ENCODE measurements at regions not wholly inside any gene's neighbourhood (a gene's known extent, or its start where the extent isn't known, plus 50 kb on each side); places are given as distances from the start of the nearest gene placed in this dataset.

- Histone ChIP-seq H3K9me3 (peaks cover 0 to 12% (median 3%) of the 10 kb centered on the region in 4 donors), H3K4me3 (no peak overlapping the region), H3K27ac (no peak overlapping the region), H3K4me1 (peaks cover 0 to 4% (median 0%) of the 10 kb centered on the region in 4 donors), H3K27me3 (no peaks in the 10 kb centered on the region), H3K36me3 (no peaks in the 10 kb centered on the region)
- intact Hi-C loops (cut with DNase I; ENCODE audit: low total_unique reads) = no loop called here
- no peak for DNase-seq
- TF ChIP-seq CTCF (IDR thresholded peaks at IDR 0.05) (no peak), POLR2AphosphoS5 (IDR thresholded peaks at IDR 0.05) (no peak), POLR2A (IDR thresholded peaks at IDR 0.05) (no peak), EP300 (IDR thresholded peaks at IDR 0.05) (no peak)
These were observed 212.3 kb upstream of the SFRP2 start for GRCh38 chr4:154001193-154001592.

GRCh38 chr4:153997516-153997915 is 208.6 kb upstream of the SFRP2 start:
- no peak overlapping the region for H3K4me3 ChIP-seq
- H3K9me3 ChIP-seq = peaks cover 0 to 14% (median 10%) of the 10 kb centered on the region in 4 donors
- H3K27ac ChIP-seq = no peak overlapping the region
- H3K27me3 ChIP-seq = no peaks in the 10 kb centered on the region
- no peaks in the 10 kb centered on the region for H3K4me1 ChIP-seq
- intact Hi-C loops (cut with DNase I; ENCODE audit: low total_unique reads) = no loop called here
- WGBS, 5 donors = 51 to 90% (median 70%) methylated on average over 4 of the region's 4 CpGs
- DNase-seq = no peak
- TF ChIP-seq POLR2A (IDR thresholded peaks at IDR 0.05) (no peak), CTCF (IDR thresholded peaks at IDR 0.05) (no peak), POLR2AphosphoS5 (IDR thresholded peaks at IDR 0.05) (no peak), EP300 (IDR thresholded peaks at IDR 0.05) (no peak)
- H3K36me3 ChIP-seq = no peaks in the 10 kb centered on the region

GRCh38 chr4:153989505-153989904 is 200.6 kb upstream of the SFRP2 start:
- intact Hi-C loops (cut with DNase I; ENCODE audit: low total_unique reads) = no loop called here

GRCh38 chr4:153988492-153989363 is 199.8 kb upstream of the SFRP2 start:
- no peaks in the 10 kb centered on the region for H3K36me3 ChIP-seq
- peak in 1 of 2 donors; percentile 10 for DNase-seq
- TF ChIP-seq CTCF (IDR thresholded peaks at IDR 0.05) = no peak
- no peak for TF ChIP-seq POLR2A (IDR thresholded peaks at IDR 0.05)
- TF ChIP-seq POLR2AphosphoS5 (IDR thresholded peaks at IDR 0.05) = no peak
- no peak for TF ChIP-seq EP300 (IDR thresholded peaks at IDR 0.05)
- intact Hi-C loops (cut with DNase I; ENCODE audit: low total_unique reads) = no loop called here
- H3K9me3 ChIP-seq = no peaks in the 10 kb centered on the region
- H3K27ac ChIP-seq = no peak overlapping the region
- WGBS, 5 donors = 53 to 67% (median 63%) methylated on average over 9 of the region's 9 CpGs
- H3K4me1 ChIP-seq = no peaks in the 10 kb centered on the region
- H3K27me3 ChIP-seq = no peaks in the 10 kb centered on the region
- H3K4me3 ChIP-seq = no peak overlapping the region

More at GRCh38 chr4:153989505-153989904, 200.6 kb upstream of the SFRP2 start:
- DNase-seq = no peak
- H3K27ac ChIP-seq = no peak overlapping the region
- no peaks in the 10 kb centered on the region for H3K36me3 ChIP-seq
- H3K4me1 ChIP-seq = no peaks in the 10 kb centered on the region
- H3K27me3 ChIP-seq = no peaks in the 10 kb centered on the region
- H3K4me3 ChIP-seq = no peak overlapping the region
- no peaks in the 10 kb centered on the region for H3K9me3 ChIP-seq
- no peak for TF ChIP-seq POLR2A (IDR thresholded peaks at IDR 0.05)
- no peak for TF ChIP-seq EP300 (IDR thresholded peaks at IDR 0.05)
- no peak for TF ChIP-seq CTCF (IDR thresholded peaks at IDR 0.05)
- TF ChIP-seq POLR2AphosphoS5 (IDR thresholded peaks at IDR 0.05) = no peak
- WGBS, 5 donors = 79 to 93% (median 86%) methylated on average over 2 of the region's 2 CpGs
